K562 (cell line): ENCODE measurements at regions not wholly inside any gene's neighbourhood (a gene's known extent, or its start where the extent isn't known, plus 50 kb on each side); places are given as distances from the start of the nearest gene placed in this dataset.

Source experiments
- ATAC-seq: fragments of 200-7000 bp; cut with Tn5 transposase; 3 replicates; pipeline ENCODE4 v1.9.1; 2020; ENCODE audit warnings: moderate library complexity
- BruUV-seq: library from RNA; stranded (reverse); fragments of 400-500 nt; replicated peaks from 2 replicates; lab custom pipeline; 2021; lab: Mats Ljungman, UMichigan
- CTCF ChIA-PET: fragments of 300-600 bp; formaldehyde crosslinking; extraction: SDS; loops from one replicate; lab custom pipeline; 2021; ENCODE audit warnings: low intra/inter-chr PET ratio; lab: Yijun Ruan, JAX
- POLR2A ChIA-PET: fragments of 300-600, 350-650 bp; sonication (Branson Sonifier 250); formaldehyde crosslinking; extraction: SDS; loops from one replicate; lab custom pipeline; 2021; ENCODE audit warnings: antibody characterized with exemption, inconsistent platforms; lab: Yijun Ruan, JAX
- DNase-seq, 4 experiments: peaks; one replicate each; pipeline versions ENCODE4 v3.0.0 to v3.0.0-alpha.2; 2011 to 2018; ENCODE audit warnings: low spot score in 3 of 4, mixed read lengths in 3 of 4; ENCODE audit errors: extremely low read depth in 1 of 4
- FAIRE-seq: peaks from 2 replicates; lab custom pipeline; 2011; peaks lifted over from hg19 to GRCh38; lab: Jason Lieb, UNC
- H2AFZ ChIP-seq: 2 replicates; pipeline ENCODE4 v1.6.0; 2011; ENCODE audit warnings: low read depth, low read length, control low read depth, inconsistent platforms
- H3K27ac ChIP-seq: fragments of 200-600 bp; 3 replicates; pipeline ENCODE4 v1.8.0; 2011; ENCODE audit warnings: low read depth, mild to moderate bottlenecking, control low read depth, inconsistent platforms, low read length, moderate library complexity, mixed read lengths; ENCODE audit errors: extremely low read depth
- H3K27me3 ChIP-seq, 2 experiments: fragments of 300-600 bp in 1 of 2; 2 replicates in 1 of 2; 3 replicates in 1 of 2; pipeline versions ENCODE4 v1.6.0 to v1.8.0; 2011; ENCODE audit warnings: inconsistent platforms in 2 of 2, low read length in 2 of 2, mild to moderate bottlenecking in 1 of 2, mixed read lengths in 1 of 2, moderate library complexity in 1 of 2; ENCODE audit not compliant: control insufficient read depth in 2 of 2, insufficient read depth in 2 of 2
- H3K36me3 ChIP-seq: fragments of 300-600 bp; 3 replicates; pipeline ENCODE4 v1.8.0; 2011; ENCODE audit warnings: mild to moderate bottlenecking, low read length, inconsistent platforms; ENCODE audit not compliant: control insufficient read depth, insufficient read depth
- H3K4me1 ChIP-seq, 2 experiments: fragments of 200-600 bp in 1 of 2; replicated peaks in 1 of 2; 2 replicates in 1 of 2; 3 replicates in 1 of 2; pipeline versions ENCODE4 v1.5.1 to v1.8.0; 2011; ENCODE audit warnings: inconsistent platforms in 2 of 2, low read length in 2 of 2, mild to moderate bottlenecking in 1 of 2, mixed read lengths in 1 of 2, moderate library complexity in 1 of 2; ENCODE audit not compliant: control insufficient read depth in 2 of 2, insufficient read depth in 2 of 2
- H3K4me2 ChIP-seq: 2 replicates; pipeline ENCODE4 v1.6.1; 2011; ENCODE audit warnings: low read length, control low read depth, inconsistent platforms, mixed read lengths; ENCODE audit not compliant: insufficient read depth
- H3K4me3 ChIP-seq: fragments of 200-600 bp; sonication (generic), shearing (Covaris generic); 2 replicates; pipeline ENCODE4 v1.5.1; 2016; ENCODE audit warnings: control low read depth, inconsistent platforms
- H3K79me2 ChIP-seq: fragments of 200-600 bp; 3 replicates; pipeline ENCODE4 v1.8.0; 2011; ENCODE audit warnings: low read length, inconsistent platforms; ENCODE audit not compliant: control insufficient read depth, insufficient read depth
- H3K9ac ChIP-seq, 2 experiments: 2 replicates each; pipeline versions ENCODE4 v1.6.0 to v1.6.1; 2011; ENCODE audit warnings: low read depth in 2 of 2, low read length in 2 of 2, control low read depth in 1 of 2, inconsistent platforms in 1 of 2, mild to moderate bottlenecking in 1 of 2, mixed read lengths in 1 of 2; ENCODE audit not compliant: insufficient read depth in 1 of 2
- H3K9me1 ChIP-seq: one replicate; pipeline ENCODE4 v1.6.0; 2011; ENCODE audit warnings: inconsistent platforms, mild to moderate bottlenecking, low read length, moderate library complexity; ENCODE audit not compliant: control insufficient read depth, insufficient read depth
- H3K9me3 ChIP-seq: replicated peaks from 2 replicates; pipeline ENCODE4 v1.5.1; 2011; ENCODE audit warnings: low read depth, low read length, inconsistent platforms; ENCODE audit not compliant: control insufficient read depth, insufficient read depth
- H4K20me1 ChIP-seq: replicated peaks from 2 replicates; pipeline ENCODE4 v1.6.1; 2011; ENCODE audit warnings: low read length, inconsistent platforms, mixed read lengths; ENCODE audit not compliant: control insufficient read depth, insufficient read depth
- BRD9 ChIP-seq: fragments of 450-650 bp; IDR thresholded peaks from 2 replicates; pipeline ENCODE4 v1.6.1; 2018; ENCODE audit warnings: low read depth; ENCODE audit not compliant: partially characterized antibody
- ESRRA ChIP-seq: fragments of 450-650 bp; IDR thresholded peaks from 2 replicates; pipeline ENCODE4 v1.6.1; 2014; ENCODE audit warnings: low read depth, mild to moderate bottlenecking, moderate library complexity, borderline replicate concordance
- HCFC1 ChIP-seq: IDR thresholded peaks from 2 replicates; pipeline ENCODE4 v1.6.1; 2012; ENCODE audit warnings: low read depth, low read length, improper control_type of control experiment
- HNRNPL ChIP-seq: fragments of 200-400 bp; formaldehyde crosslinking; IDR thresholded peaks from 2 replicates; pipeline ENCODE4 v1.6.1; 2017; ENCODE audit warnings: low read depth, mild to moderate bottlenecking, low read length
- NR3C1 ChIP-seq: sonication (generic); formaldehyde crosslinking; IDR thresholded peaks from 2 replicates; pipeline ENCODE4 v1.8.1; 2022; ENCODE audit warnings: missing genetic modification reagents
- PBX2 ChIP-seq, 2 experiments: IDR thresholded peaks in 1 of 2; conservative IDR thresholded peaks in 1 of 2; 2 replicates each; pipeline ENCODE4 v1.6.1; 2016; ENCODE audit warnings: low read depth in 2 of 2, mild to moderate bottlenecking in 1 of 2, missing compliant biosample characterization in 1 of 2, missing genetic modification characterization in 1 of 2, moderate library complexity in 1 of 2
- PRMT5 ChIP-seq: sonication (generic); formaldehyde crosslinking; IDR thresholded peaks from 2 replicates; pipeline ENCODE4 v1.5.0; 2020; ENCODE audit warnings: missing genetic modification reagents
- PTTG1 ChIP-seq: fragments of 450-650 bp; IDR thresholded peaks from 2 replicates; pipeline ENCODE4 v1.6.1; 2016; ENCODE audit warnings: low read depth, mild to moderate bottlenecking, missing genetic modification characterization, missing compliant biosample characterization
- RNF2 ChIP-seq: sonication (generic); IDR thresholded peaks from 2 replicates; pipeline ENCODE4 v1.6.1; 2016
- ZFP36 ChIP-seq: fragments of 150-350 bp; IDR thresholded peaks from 2 replicates; pipeline ENCODE4 v1.6.1; 2018; ENCODE audit warnings: low read length, low read depth; ENCODE audit not compliant: partially characterized antibody
- ZNF277 ChIP-seq: fragments of 250-450 bp; sonication (Bioruptor Pico); IDR thresholded peaks from 2 replicates; pipeline ENCODE4 v1.8.0; 2022; ENCODE audit warnings: inconsistent platforms, mild to moderate bottlenecking, moderate library complexity, borderline replicate concordance
- ZNF444 ChIP-seq: fragments of 250-450 bp; sonication (Bioruptor Pico); IDR thresholded peaks from 2 replicates; pipeline ENCODE4 v1.4.0; 2020; ENCODE audit warnings: mild to moderate bottlenecking, moderate library complexity
- ZNF584 ChIP-seq: fragments of 200-800 bp; sonication (Bioruptor generic); IDR thresholded peaks from 2 replicates; pipeline ENCODE4 v1.6.1; 2016; ENCODE audit warnings: low read depth, mild to moderate bottlenecking, missing genetic modification characterization, missing compliant biosample characterization
- WGBS: fragments of 100-300 bp; shearing (Covaris generic); methylation state at CpG from one replicate; pipeline ENCODE4 v1.1.6; 2016; ENCODE audit warnings: low coverage, mixed read lengths; ENCODE audit not compliant: insufficient coverage; ENCODE audit errors: missing lambda C conversion rate; 5-methylcytosine and 5-hydroxymethylcytosine counted together
- in situ Hi-C: fragments of 300-500 bp; cut with MboI; formaldehyde crosslinking; loops from 4 replicates; pipeline ENCODE4 v1.15.0; 2018; ENCODE audit warnings: inconsistent platforms, mixed read lengths
- intact Hi-C: fragments of 100-400 bp; cut with micrococcal nuclease; formaldehyde crosslinking; loops from 2 replicates; pipeline ENCODE4 v1.14.2; 2022
- TF ChIP-seq, protein P1 (sequence below): sonication (generic); formaldehyde crosslinking; IDR thresholded peaks from 2 replicates; pipeline ENCODE4 v1.8.1; 2023; ENCODE audit warnings: mild to moderate bottlenecking, missing genetic modification reagents, moderate library complexity
- TF ChIP-seq, protein P2 (sequence below): fragments of 250-450 bp; sonication (Bioruptor Pico); IDR thresholded peaks from 2 replicates; pipeline ENCODE4 v1.6.1; 2021; ENCODE audit warnings: mild to moderate bottlenecking
- TF ChIP-seq, protein P3 (sequence below): sonication (generic); formaldehyde crosslinking; IDR thresholded peaks from 2 replicates; pipeline ENCODE4 v1.8.0; 2022; ENCODE audit warnings: mild to moderate bottlenecking, missing genetic modification reagents, borderline replicate concordance

- H3K4me1 ChIP-seq = no peaks in the 10 kb centered on the region; a peak in 1 of 5 replicates
- H3K9me3 ChIP-seq = no peaks in the 10 kb centered on the region
- BruUV-seq = no TSS peak
- intact Hi-C loops (no loop called here), in situ Hi-C loops (no loop called here)
- ChIA-PET POLR2A (no interaction called here), CTCF (no interaction called here)
- H3K9me1 ChIP-seq = no peaks in the 10 kb centered on the region
- peaks cover 14 to 34% of the 10 kb centered on the region in 2 experiments for H3K27me3 ChIP-seq
- WGBS = 2% methylated on average over 6 of the region's 6 CpGs
- H4K20me1 ChIP-seq = peaks cover 10% of the 10 kb centered on the region; the same call in 1 of the 2 replicates
- no peak overlapping the region for H2AFZ ChIP-seq
- H3K9ac ChIP-seq = no peak overlapping the region
- H3K4me3 ChIP-seq = no peak overlapping the region
- no peaks in the 10 kb centered on the region for H3K79me2 ChIP-seq
- H3K27ac ChIP-seq = no peak overlapping the region
- FAIRE-seq = no peak
- no peak for DNase-seq
- H3K4me2 ChIP-seq = no peak overlapping the region
- no peak for ATAC-seq
- no peaks in the 10 kb centered on the region for H3K36me3 ChIP-seq
- TF ChIP-seq, protein P1, sequence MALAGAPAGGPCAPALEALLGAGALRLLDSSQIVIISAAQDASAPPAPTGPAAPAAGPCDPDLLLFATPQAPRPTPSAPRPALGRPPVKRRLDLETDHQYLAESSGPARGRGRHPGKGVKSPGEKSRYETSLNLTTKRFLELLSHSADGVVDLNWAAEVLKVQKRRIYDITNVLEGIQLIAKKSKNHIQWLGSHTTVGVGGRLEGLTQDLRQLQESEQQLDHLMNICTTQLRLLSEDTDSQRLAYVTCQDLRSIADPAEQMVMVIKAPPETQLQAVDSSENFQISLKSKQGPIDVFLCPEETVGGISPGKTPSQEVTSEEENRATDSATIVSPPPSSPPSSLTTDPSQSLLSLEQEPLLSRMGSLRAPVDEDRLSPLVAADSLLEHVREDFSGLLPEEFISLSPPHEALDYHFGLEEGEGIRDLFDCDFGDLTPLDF (CRISPR knock-in tag) = no peak
- TF ChIP-seq BRD9 = no peak
- TF ChIP-seq, protein P2, sequence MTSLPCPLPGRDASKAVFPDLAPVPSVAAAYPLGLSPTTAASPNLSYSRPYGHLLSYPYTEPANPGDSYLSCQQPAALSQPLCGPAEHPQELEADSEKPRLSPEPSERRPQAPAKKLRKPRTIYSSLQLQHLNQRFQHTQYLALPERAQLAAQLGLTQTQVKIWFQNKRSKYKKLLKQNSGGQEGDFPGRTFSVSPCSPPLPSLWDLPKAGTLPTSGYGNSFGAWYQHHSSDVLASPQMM = no peak
- no peak for TF ChIP-seq RNF2
- TF ChIP-seq ESRRA = no peak
- TF ChIP-seq ZFP36 = no peak
- TF ChIP-seq HNRNPL = no peak
- TF ChIP-seq NR3C1 = no peak
- no peak for TF ChIP-seq PBX2 (CRISPR knock-in tag; IDR thresholded peaks at IDR 0.05; ENCODE audit: low read depth)
- TF ChIP-seq PBX2 (tag; conservative IDR thresholded peaks at IDR 0.05; ENCODE audit: low read depth) = no peak
- TF ChIP-seq, protein P3, sequence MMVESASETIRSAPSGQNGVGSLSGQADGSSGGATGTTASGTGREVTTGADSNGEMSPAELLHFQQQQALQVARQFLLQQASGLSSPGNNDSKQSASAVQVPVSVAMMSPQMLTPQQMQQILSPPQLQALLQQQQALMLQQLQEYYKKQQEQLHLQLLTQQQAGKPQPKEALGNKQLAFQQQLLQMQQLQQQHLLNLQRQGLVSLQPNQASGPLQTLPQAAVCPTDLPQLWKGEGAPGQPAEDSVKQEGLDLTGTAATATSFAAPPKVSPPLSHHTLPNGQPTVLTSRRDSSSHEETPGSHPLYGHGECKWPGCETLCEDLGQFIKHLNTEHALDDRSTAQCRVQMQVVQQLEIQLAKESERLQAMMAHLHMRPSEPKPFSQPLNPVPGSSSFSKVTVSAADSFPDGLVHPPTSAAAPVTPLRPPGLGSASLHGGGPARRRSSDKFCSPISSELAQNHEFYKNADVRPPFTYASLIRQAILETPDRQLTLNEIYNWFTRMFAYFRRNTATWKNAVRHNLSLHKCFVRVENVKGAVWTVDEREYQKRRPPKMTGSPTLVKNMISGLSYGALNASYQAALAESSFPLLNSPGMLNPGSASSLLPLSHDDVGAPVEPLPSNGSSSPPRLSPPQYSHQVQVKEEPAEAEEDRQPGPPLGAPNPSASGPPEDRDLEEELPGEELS = no peak
- TF ChIP-seq HCFC1 = no peak
- TF ChIP-seq PTTG1 (tag) = no peak
- no peak for TF ChIP-seq PRMT5
- no peak for TF ChIP-seq ZNF277
- no peak for TF ChIP-seq ZNF444 (CRISPR knock-in tag)
- TF ChIP-seq ZNF584 (CRISPR knock-in tag) = no peak
Measured at GRCh38 chr1:31497601-31498000, 78.7 kb upstream of the TINAGL1 start.
